ENCODE measurements at regions not wholly inside any gene's neighbourhood (a gene's known extent, or its start where the extent isn't known, plus 50 kb on each side); places are given as distances from the start of the nearest gene placed in this dataset.

- intact Hi-C loops (cut with micrococcal nuclease) = no loop called here
- no peak overlapping the region for H3K4me3 Mint-ChIP-seq
- ChIA-PET POLR2A (no interaction called here), CTCF (interaction anchor here (1.0 kb wide), 1 partner anchor 10 kb away, joined by 3 read pairs; no protein-coding TSS in a partner anchor)
- peaks cover 26% of the 10 kb centered on the region for H3K27me3 Mint-ChIP-seq
- H3K36me3 Mint-ChIP-seq (ENCODE audit: low read depth) = no peaks in the 10 kb centered on the region
- DNase-seq (no peak), ATAC-seq (no peak)
- H3K27ac Mint-ChIP-seq = no peak overlapping the region
- TF ChIP-seq, protein P1, sequence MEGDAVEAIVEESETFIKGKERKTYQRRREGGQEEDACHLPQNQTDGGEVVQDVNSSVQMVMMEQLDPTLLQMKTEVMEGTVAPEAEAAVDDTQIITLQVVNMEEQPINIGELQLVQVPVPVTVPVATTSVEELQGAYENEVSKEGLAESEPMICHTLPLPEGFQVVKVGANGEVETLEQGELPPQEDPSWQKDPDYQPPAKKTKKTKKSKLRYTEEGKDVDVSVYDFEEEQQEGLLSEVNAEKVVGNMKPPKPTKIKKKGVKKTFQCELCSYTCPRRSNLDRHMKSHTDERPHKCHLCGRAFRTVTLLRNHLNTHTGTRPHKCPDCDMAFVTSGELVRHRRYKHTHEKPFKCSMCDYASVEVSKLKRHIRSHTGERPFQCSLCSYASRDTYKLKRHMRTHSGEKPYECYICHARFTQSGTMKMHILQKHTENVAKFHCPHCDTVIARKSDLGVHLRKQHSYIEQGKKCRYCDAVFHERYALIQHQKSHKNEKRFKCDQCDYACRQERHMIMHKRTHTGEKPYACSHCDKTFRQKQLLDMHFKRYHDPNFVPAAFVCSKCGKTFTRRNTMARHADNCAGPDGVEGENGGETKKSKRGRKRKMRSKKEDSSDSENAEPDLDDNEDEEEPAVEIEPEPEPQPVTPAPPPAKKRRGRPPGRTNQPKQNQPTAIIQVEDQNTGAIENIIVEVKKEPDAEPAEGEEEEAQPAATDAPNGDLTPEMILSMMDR (IDR thresholded peaks at IDR 0.05) = no peak
- no peaks in the 10 kb centered on the region for H3K4me1 Mint-ChIP-seq (ENCODE audit: low read depth)
- no peaks in the 10 kb centered on the region for H3K9me3 Mint-ChIP-seq
Measured at GRCh38 chr12:75822416-75822815, 209.2 kb downstream of the PHLDA1 start.

- Mint-ChIP-seq H3K36me3 (ENCODE audit: low read depth) (no peaks in the 10 kb centered on the region), H3K27ac (no peak overlapping the region), H3K27me3 (peaks cover 26% of the 10 kb centered on the region), H3K4me3 (no peak overlapping the region), H3K4me1 (ENCODE audit: low read depth) (peaks cover 4% of the 10 kb centered on the region), H3K9me3 (no peaks in the 10 kb centered on the region)
- TF ChIP-seq, protein P1 (IDR thresholded peaks at IDR 0.05) = no peak
- DNase-seq = no peak
- intact Hi-C loops (cut with micrococcal nuclease) = no loop called here
- ATAC-seq = no peak
- ChIA-PET POLR2A (no interaction called here), CTCF (no interaction called here)
Measured at GRCh38 chr12:75820848-75821578, 210.6 kb downstream of the PHLDA1 start.

GRCh38 chr12:75820071-75820470 is 211.5 kb downstream of the PHLDA1 start:
- H3K4me1 Mint-ChIP-seq (ENCODE audit: low read depth) = peaks cover 5% of the 10 kb centered on the region
- no peak for DNase-seq
- CTCF ChIA-PET = interaction anchor here (1.0 to 1.3 kb wide), 3 partner anchors 9 to 217 kb away, joined by 3 to 7 read pairs (median 3); no protein-coding TSS in a partner anchor
- POLR2A ChIA-PET = no interaction called here
- H3K4me3 Mint-ChIP-seq = no peak overlapping the region
- intact Hi-C loops (cut with micrococcal nuclease) = no loop called here
- no peaks in the 10 kb centered on the region for H3K9me3 Mint-ChIP-seq
- H3K27ac Mint-ChIP-seq = no peak overlapping the region
- ATAC-seq = no peak
- TF ChIP-seq, protein P1 (IDR thresholded peaks at IDR 0.05) = no peak
- peaks cover 26% of the 10 kb centered on the region for H3K27me3 Mint-ChIP-seq
- H3K36me3 Mint-ChIP-seq (ENCODE audit: low read depth) = no peaks in the 10 kb centered on the region

GRCh38 chr12:75819512-75819911 is 212.1 kb downstream of the PHLDA1 start:
- no peak overlapping the region for H3K27ac Mint-ChIP-seq
- POLR2A ChIA-PET = no interaction called here
- no peaks in the 10 kb centered on the region for H3K36me3 Mint-ChIP-seq (ENCODE audit: low read depth)
- CTCF ChIA-PET = interaction anchor here (1.0 to 1.3 kb wide), 3 partner anchors 9 to 218 kb away, joined by 3 to 7 read pairs (median 3); no protein-coding TSS in a partner anchor
- DNase-seq (no peak), ATAC-seq (no peak)
- no peak overlapping the region for H3K4me3 Mint-ChIP-seq
- no peaks in the 10 kb centered on the region for H3K9me3 Mint-ChIP-seq
- intact Hi-C loops (cut with micrococcal nuclease) = loop anchor here (5.0 kb wide), 1 partner anchor 213 kb away; the partner anchor contains the start of gene PHLDA1
- H3K27me3 Mint-ChIP-seq = peaks cover 27% of the 10 kb centered on the region
- peaks cover 9% of the 10 kb centered on the region for H3K4me1 Mint-ChIP-seq (ENCODE audit: low read depth)
- TF ChIP-seq, protein P1 (IDR thresholded peaks at IDR 0.05) = no peak

- ChIA-PET CTCF (interaction anchor here (1.0 to 1.3 kb wide), 2 partner anchors 211 to 218 kb away, joined by 3 to 7 read pairs; no protein-coding TSS in a partner anchor), POLR2A (no interaction called here)
- Mint-ChIP-seq H3K27ac (no peak overlapping the region), H3K36me3 (ENCODE audit: low read depth) (no peaks in the 10 kb centered on the region), H3K9me3 (no peaks in the 10 kb centered on the region), H3K27me3 (peaks cover 23% of the 10 kb centered on the region), H3K4me3 (no peak overlapping the region), H3K4me1 (ENCODE audit: low read depth) (peaks cover 9% of the 10 kb centered on the region)
- ATAC-seq (no peak), DNase-seq (no peak)
- intact Hi-C loops (cut with micrococcal nuclease) = loop anchor here (5.0 kb wide), 1 partner anchor 213 kb away; the partner anchor contains the start of gene PHLDA1
- TF ChIP-seq, protein P1 (IDR thresholded peaks at IDR 0.05) = no peak
Measured at GRCh38 chr12:75818863-75819262, 212.7 kb downstream of the PHLDA1 start.

Measured in activated CD8-positive, alpha-beta T cell treated with anti-CD3 and anti-CD28 coated beads for 36 hours (primary cell).